ENCODE measurements at regions not wholly inside any gene's neighbourhood (a gene's known extent, or its start where the extent isn't known, plus 50 kb on each side); places are given as distances from the start of the nearest gene placed in this dataset.

- TF ChIP-seq TAF1 (IDR thresholded peaks at IDR 0.05; ENCODE audit: borderline replicate concordance, low read depth, low read length) (no peak), POLR2AphosphoS5 (IDR thresholded peaks at IDR 0.05; ENCODE audit: low read depth, low read length) (no peak), POLR2A (IDR thresholded peaks at IDR 0.05; ENCODE audit: low read depth, low read length) (no peak)
- FAIRE-seq (no peak), DNase-seq (ENCODE audit: insufficient read length) (no peak)
Measured at GRCh38 chr3:63022114-63022513, 146.9 kb upstream of the CADPS start.

GRCh38 chr3:63026722-63027121 is 151.5 kb upstream of the CADPS start:
- DNase-seq (ENCODE audit: insufficient read length) (no peak), FAIRE-seq (no peak)
- TF ChIP-seq POLR2AphosphoS5 (IDR thresholded peaks at IDR 0.05; ENCODE audit: low read depth, low read length) (no peak), POLR2A (IDR thresholded peaks at IDR 0.05; ENCODE audit: low read depth, low read length) (no peak), TAF1 (IDR thresholded peaks at IDR 0.05; ENCODE audit: borderline replicate concordance, low read depth, low read length) (no peak)

DNA sequence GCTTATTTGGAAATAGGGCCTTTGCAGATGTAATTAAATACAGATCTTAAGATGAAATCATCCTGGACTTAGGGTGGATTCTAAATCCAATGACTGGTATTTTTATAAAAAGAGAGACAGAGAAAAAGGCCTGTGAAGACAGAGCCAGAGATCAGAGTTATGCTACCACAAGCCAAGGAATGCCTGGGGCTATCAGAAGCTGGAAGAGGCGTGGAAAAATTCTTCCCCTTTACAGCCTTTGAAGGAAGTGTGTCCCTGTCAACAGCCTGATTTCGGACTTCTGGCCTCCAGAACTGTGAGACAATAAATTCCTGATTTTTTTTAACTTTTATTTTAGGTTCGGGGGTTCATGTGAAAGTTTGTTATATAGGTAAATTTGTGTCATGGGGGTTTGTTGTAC is 154.1 kb upstream of the CADPS start:
- DNase-seq (ENCODE audit: insufficient read length) (no peak), FAIRE-seq (no peak)
- TF ChIP-seq POLR2AphosphoS5 (IDR thresholded peaks at IDR 0.05; ENCODE audit: low read depth, low read length) (no peak), POLR2A (IDR thresholded peaks at IDR 0.05; ENCODE audit: low read depth, low read length) (no peak), TAF1 (IDR thresholded peaks at IDR 0.05; ENCODE audit: borderline replicate concordance, low read depth, low read length) (no peak)

GRCh38 chr3:63029921-63030320 is 154.7 kb upstream of the CADPS start:
- TF ChIP-seq POLR2AphosphoS5 (IDR thresholded peaks at IDR 0.05; ENCODE audit: low read depth, low read length), result no peak
- no peak for TF ChIP-seq TAF1 (IDR thresholded peaks at IDR 0.05; ENCODE audit: borderline replicate concordance, low read depth, low read length)
- no peak for TF ChIP-seq POLR2A (IDR thresholded peaks at IDR 0.05; ENCODE audit: low read depth, low read length)
- FAIRE-seq, result no peak
- no peak for DNase-seq (ENCODE audit: insufficient read length)

GRCh38 chr3:63030666-63031065 is 155.4 kb upstream of the CADPS start:
- TF ChIP-seq POLR2AphosphoS5 (IDR thresholded peaks at IDR 0.05; ENCODE audit: low read depth, low read length) (no peak), POLR2A (IDR thresholded peaks at IDR 0.05; ENCODE audit: low read depth, low read length) (no peak), TAF1 (IDR thresholded peaks at IDR 0.05; ENCODE audit: borderline replicate concordance, low read depth, low read length) (no peak)
- no peak for FAIRE-seq
- no peak for DNase-seq (ENCODE audit: insufficient read length)

GRCh38 chr3:63032881-63033280 is 157.7 kb upstream of the CADPS start:
- DNase-seq (ENCODE audit: insufficient read length), result no peak
- FAIRE-seq, result no peak
- TF ChIP-seq TAF1 (IDR thresholded peaks at IDR 0.05; ENCODE audit: borderline replicate concordance, low read depth, low read length), result no peak
- no peak for TF ChIP-seq POLR2A (IDR thresholded peaks at IDR 0.05; ENCODE audit: low read depth, low read length)
- no peak for TF ChIP-seq POLR2AphosphoS5 (IDR thresholded peaks at IDR 0.05; ENCODE audit: low read depth, low read length)

GRCh38 chr3:63034101-63034500 is 158.9 kb upstream of the CADPS start:
- DNase-seq (ENCODE audit: insufficient read length), result no peak
- TF ChIP-seq POLR2A (IDR thresholded peaks at IDR 0.05; ENCODE audit: low read depth, low read length) (no peak), POLR2AphosphoS5 (IDR thresholded peaks at IDR 0.05; ENCODE audit: low read depth, low read length) (no peak)
- FAIRE-seq, result no peak

DNA sequence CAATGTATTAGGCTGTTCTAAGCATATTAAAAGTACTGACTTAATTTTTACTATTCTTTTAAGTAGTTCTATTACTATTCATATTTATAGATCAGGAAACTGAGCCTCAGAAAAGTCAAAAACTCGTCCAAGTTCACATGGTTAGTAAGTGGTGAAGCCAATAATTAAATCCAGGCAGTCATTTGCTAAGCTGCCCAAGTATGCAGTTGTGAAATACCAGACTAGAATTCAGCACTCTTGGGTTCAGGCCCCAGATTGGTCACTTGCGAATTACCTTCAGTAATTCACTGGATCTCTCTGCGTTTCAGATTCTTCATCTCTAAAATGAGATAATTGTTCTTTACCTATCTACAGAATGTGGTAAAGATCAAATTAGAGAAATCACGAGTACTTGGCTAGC is 161.9 kb upstream of the CADPS start:
- TF ChIP-seq POLR2A (IDR thresholded peaks at IDR 0.05; ENCODE audit: low read depth, low read length), result no peak
- FAIRE-seq (no peak), DNase-seq (ENCODE audit: insufficient read length) (no peak)

GRCh38 chr3:63042833-63043232 is 167.6 kb upstream of the CADPS start:
- TF ChIP-seq TAF1 (IDR thresholded peaks at IDR 0.05; ENCODE audit: borderline replicate concordance, low read depth, low read length), result no peak
- TF ChIP-seq POLR2AphosphoS5 (IDR thresholded peaks at IDR 0.05; ENCODE audit: low read depth, low read length), result no peak
- TF ChIP-seq POLR2A (IDR thresholded peaks at IDR 0.05; ENCODE audit: low read depth, low read length), result no peak
- DNase-seq (ENCODE audit: insufficient read length) (no peak), FAIRE-seq (no peak)

DNA sequence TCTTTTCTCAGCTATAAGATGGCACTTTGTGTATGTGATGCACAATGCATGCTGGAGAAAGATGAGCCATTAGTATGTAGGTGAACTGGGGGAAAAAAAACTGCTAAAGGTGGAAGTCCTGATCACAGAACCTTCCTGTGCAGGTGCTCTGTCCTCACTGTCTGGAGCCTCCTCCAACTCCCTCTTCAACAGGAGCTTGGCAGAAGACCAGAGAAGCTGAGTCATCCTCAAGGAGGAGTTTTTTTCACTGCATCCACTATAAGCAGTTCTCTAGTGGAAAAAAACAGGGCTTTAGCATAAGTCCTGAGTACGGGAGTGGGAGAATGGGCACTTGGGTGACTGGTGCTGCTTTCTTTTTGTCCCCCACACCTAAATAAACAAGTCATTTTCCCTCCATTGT is 168.4 kb upstream of the CADPS start:
- FAIRE-seq, result no peak
- TF ChIP-seq POLR2A (IDR thresholded peaks at IDR 0.05; ENCODE audit: low read depth, low read length), result no peak
- no peak for TF ChIP-seq TAF1 (IDR thresholded peaks at IDR 0.05; ENCODE audit: borderline replicate concordance, low read depth, low read length)
- no peak for TF ChIP-seq POLR2AphosphoS5 (IDR thresholded peaks at IDR 0.05; ENCODE audit: low read depth, low read length)
- no peak for DNase-seq (ENCODE audit: insufficient read length)

GRCh38 chr3:63046152-63046551 is 170.9 kb upstream of the CADPS start:
- FAIRE-seq (no peak), DNase-seq (ENCODE audit: insufficient read length) (no peak)
- TF ChIP-seq POLR2A (IDR thresholded peaks at IDR 0.05; ENCODE audit: low read depth, low read length), result no peak
- no peak for TF ChIP-seq POLR2AphosphoS5 (IDR thresholded peaks at IDR 0.05; ENCODE audit: low read depth, low read length)
- no peak for TF ChIP-seq TAF1 (IDR thresholded peaks at IDR 0.05; ENCODE audit: borderline replicate concordance, low read depth, low read length)

- FAIRE-seq, result no peak
- DNase-seq (ENCODE audit: insufficient read length), result no peak
- TF ChIP-seq POLR2A (IDR thresholded peaks at IDR 0.05; ENCODE audit: low read depth, low read length), result no peak
- no peak for TF ChIP-seq TAF1 (IDR thresholded peaks at IDR 0.05; ENCODE audit: borderline replicate concordance, low read depth, low read length)
- TF ChIP-seq POLR2AphosphoS5 (IDR thresholded peaks at IDR 0.05; ENCODE audit: low read depth, low read length), result no peak
Measured at GRCh38 chr3:63046580-63046979, 171.4 kb upstream of the CADPS start.

- TF ChIP-seq TAF1 (IDR thresholded peaks at IDR 0.05; ENCODE audit: borderline replicate concordance, low read depth, low read length), result no peak
- FAIRE-seq, result no peak
Measured at GRCh38 chr3:63047068-63047467, 171.9 kb upstream of the CADPS start.

More at GRCh38 chr3:63047068-63047467, 171.9 kb upstream of the CADPS start:
- no peak for DNase-seq (ENCODE audit: insufficient read length)

Measured in GM12892 (cell line).